ENCODE measurements at regions not wholly inside any gene's neighbourhood (a gene's known extent, or its start where the extent isn't known, plus 50 kb on each side); places are given as distances from the start of the nearest gene placed in this dataset.

DNA sequence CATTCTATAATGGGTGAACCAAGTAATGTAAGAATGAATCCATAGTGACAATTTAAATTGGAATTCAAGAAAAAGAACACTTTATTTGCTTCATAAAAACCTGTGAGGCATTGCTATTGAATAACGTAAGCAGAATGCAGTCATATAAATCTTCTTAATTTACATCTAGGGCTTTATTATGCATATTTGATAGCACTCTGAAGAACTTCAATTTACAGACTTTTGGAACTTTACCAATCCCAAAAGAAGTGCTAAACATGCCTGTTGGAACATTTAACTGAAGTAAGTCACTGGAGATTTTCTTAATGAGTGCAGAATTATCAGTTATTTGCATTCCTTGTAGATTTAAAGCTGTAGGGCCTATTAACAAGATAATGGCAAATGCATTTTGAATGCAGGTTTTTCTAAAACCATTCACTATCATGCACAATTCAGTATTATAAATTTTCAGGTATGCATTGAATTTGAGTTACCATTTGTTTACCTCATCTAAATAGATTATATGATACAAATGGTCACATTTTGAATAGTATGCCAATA, 1181.2 kb downstream of the ARAP2 start:
- DNase-seq (ENCODE audit: low read depth), result no peak
- TF ChIP-seq, protein P1, sequence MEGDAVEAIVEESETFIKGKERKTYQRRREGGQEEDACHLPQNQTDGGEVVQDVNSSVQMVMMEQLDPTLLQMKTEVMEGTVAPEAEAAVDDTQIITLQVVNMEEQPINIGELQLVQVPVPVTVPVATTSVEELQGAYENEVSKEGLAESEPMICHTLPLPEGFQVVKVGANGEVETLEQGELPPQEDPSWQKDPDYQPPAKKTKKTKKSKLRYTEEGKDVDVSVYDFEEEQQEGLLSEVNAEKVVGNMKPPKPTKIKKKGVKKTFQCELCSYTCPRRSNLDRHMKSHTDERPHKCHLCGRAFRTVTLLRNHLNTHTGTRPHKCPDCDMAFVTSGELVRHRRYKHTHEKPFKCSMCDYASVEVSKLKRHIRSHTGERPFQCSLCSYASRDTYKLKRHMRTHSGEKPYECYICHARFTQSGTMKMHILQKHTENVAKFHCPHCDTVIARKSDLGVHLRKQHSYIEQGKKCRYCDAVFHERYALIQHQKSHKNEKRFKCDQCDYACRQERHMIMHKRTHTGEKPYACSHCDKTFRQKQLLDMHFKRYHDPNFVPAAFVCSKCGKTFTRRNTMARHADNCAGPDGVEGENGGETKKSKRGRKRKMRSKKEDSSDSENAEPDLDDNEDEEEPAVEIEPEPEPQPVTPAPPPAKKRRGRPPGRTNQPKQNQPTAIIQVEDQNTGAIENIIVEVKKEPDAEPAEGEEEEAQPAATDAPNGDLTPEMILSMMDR (conservative IDR thresholded peaks at IDR 0.05; ENCODE audit: low read depth, low read length), result no peak
- H3K4me3 ChIP-seq (ENCODE audit: low read depth, low read length), result no peak overlapping the region

DNA sequence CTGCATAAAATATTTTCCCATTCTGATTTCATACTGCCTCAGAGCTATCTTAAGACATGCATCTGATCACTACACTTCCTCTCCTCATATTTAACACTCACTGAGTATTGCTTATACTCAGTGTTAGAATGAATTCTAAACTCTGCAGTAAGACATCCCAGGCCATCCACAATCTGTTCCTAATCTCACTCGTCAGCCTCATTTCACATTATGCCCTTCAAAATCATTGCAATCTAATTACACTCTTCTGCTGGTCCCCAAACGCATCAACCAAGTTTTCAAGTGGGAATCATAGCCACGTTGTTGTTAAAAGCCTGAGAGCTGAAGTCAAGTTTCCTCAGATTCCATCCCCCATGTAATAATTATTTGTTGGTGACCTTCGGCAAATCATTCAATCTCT, 1177.9 kb downstream of the ARAP2 start:
- TF ChIP-seq, protein P1 (conservative IDR thresholded peaks at IDR 0.05; ENCODE audit: low read depth, low read length), result no peak
- no peak overlapping the region for H3K4me3 ChIP-seq (ENCODE audit: low read depth, low read length)
- DNase-seq (ENCODE audit: low read depth), result no peak

- H3K4me3 ChIP-seq (ENCODE audit: low read depth, low read length), result no peak overlapping the region
- no peak for DNase-seq (ENCODE audit: low read depth)
- TF ChIP-seq, protein P1 (conservative IDR thresholded peaks at IDR 0.05; ENCODE audit: low read depth, low read length), result no peak
These were observed 1163.5 kb downstream of the ARAP2 start for GRCh38 chr4:35080799-35081198.

DNA sequence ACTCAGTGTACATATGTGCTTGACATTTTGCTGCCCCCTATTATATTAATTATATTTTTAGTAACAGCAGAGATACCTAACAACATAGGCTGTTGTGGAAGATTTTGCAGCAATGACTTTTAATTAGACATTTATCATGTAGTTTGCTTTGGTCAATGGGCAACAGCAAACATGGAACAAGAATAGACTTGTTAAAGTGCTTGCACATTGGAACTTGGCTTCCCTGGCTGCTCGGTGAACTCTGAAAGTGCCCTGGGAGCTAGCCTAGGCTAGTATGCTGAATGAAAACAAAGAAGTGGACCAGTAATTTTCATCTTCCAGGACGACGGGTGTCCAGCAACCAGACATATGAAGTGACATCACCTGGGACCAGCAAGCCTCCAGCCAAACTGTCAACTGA, 1157.1 kb downstream of the ARAP2 start:
- TF ChIP-seq, protein P1 (conservative IDR thresholded peaks at IDR 0.05; ENCODE audit: low read depth, low read length), result no peak
- no peak for DNase-seq (ENCODE audit: low read depth)
- no peak overlapping the region for H3K4me3 ChIP-seq (ENCODE audit: low read depth, low read length)

DNA sequence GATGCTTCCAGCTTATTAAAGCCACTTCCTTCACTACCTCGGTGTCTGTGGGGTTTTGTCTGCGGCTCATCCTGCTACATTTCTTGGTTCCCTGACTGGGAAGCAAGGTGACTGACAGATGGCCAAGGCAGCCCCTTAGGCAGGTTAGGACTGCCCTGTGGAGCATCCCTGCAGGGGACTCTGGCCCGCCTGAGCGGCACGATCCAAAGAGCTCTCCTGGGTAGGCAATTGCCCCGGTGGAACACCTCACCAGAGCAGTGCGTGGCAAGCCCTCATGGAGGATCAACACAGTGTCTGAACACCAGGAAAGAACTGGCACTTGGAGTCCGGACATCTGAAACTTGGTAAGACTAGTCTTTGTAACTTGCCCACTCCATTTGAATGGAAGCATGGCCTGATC, 1143.4 kb downstream of the ARAP2 start:
- no peak for DNase-seq (ENCODE audit: low read depth)
- TF ChIP-seq, protein P1 (conservative IDR thresholded peaks at IDR 0.05; ENCODE audit: low read depth, low read length), result no peak
- H3K4me3 ChIP-seq (ENCODE audit: low read depth, low read length), result no peak overlapping the region

- TF ChIP-seq, protein P1 (conservative IDR thresholded peaks at IDR 0.05; ENCODE audit: low read depth, low read length), result no peak
- DNase-seq (ENCODE audit: low read depth), result no peak
- no peak overlapping the region for H3K4me3 ChIP-seq (ENCODE audit: low read depth, low read length)
These were observed 1142.2 kb downstream of the ARAP2 start for GRCh38 chr4:35102066-35102465.

GRCh38 chr4:35105486-35105885, 1138.8 kb downstream of the ARAP2 start:
- H3K4me3 ChIP-seq (ENCODE audit: low read depth, low read length), result no peak overlapping the region
- DNase-seq (ENCODE audit: low read depth), result no peak
- TF ChIP-seq, protein P1 (conservative IDR thresholded peaks at IDR 0.05; ENCODE audit: low read depth, low read length), result no peak
